ENCODE measurements at regions not wholly inside any gene's neighbourhood (a gene's known extent, or its start where the extent isn't known, plus 50 kb on each side); places are given as distances from the start of the nearest gene placed in this dataset.

DNA sequence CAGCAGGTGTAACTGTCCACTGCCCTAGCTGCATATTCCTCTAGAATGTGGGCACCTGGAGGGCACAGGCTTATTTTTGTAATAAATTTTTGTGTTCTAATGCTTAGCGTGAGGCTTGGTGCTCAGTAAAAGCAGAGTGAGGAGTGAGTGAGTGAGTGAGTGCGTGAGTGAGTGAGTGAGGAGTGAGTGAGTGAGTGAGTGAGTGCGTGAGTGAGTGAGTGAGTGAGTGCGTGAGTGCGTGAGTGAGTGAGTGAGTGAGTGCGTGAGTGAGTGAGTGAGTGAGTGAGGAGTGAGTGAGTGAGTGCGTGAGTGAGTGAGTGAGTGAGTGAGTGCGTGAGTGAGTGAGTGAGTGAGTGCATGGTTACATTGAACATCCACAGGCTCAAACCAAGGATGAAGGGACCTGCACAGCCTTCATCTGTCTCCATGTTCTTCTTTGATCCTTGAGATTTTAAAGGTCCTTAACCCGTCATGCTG, 371.5 kb downstream of the MED10 start:
- Histone ChIP-seq H3K4me2 (ENCODE audit: insufficient read depth, low read length) (no peak overlapping the region), H3K27me3 (ENCODE audit: insufficient read depth, low read length, poor library complexity) (no peaks in the 10 kb centered on the region), H4K20me1 (ENCODE audit: insufficient read depth, low read length) (no peaks in the 10 kb centered on the region), H3K9ac (ENCODE audit: low read depth, low read length) (no peak overlapping the region), H3K4me1 (ENCODE audit: insufficient read depth, low read length) (no peaks in the 10 kb centered on the region), H3K4me3 (ENCODE audit: low read depth in 1 of 2, low read length in 2 of 2) (no peak overlapping the region), H3K9me3 (ENCODE audit: insufficient read depth, low read length, severe bottlenecking) (no peaks in the 10 kb centered on the region), H2AFZ (ENCODE audit: low read depth, low read length) (no peak overlapping the region), H3K27ac (ENCODE audit: low read length) (no peak overlapping the region), H3K79me2 (ENCODE audit: insufficient read depth, low read length) (no peaks in the 10 kb centered on the region), H3K36me3 (ENCODE audit: insufficient read depth, low read length) (no peaks in the 10 kb centered on the region)
- ATAC-seq (ENCODE audit: insufficient read depth, low read depth) (no peak), DNase-seq (no peak)
- no peak for TF ChIP-seq EZH2 (IDR thresholded peaks at IDR 0.05; ENCODE audit: borderline replicate concordance, low read depth, low read length, severe bottlenecking)
- TF ChIP-seq, protein P1, sequence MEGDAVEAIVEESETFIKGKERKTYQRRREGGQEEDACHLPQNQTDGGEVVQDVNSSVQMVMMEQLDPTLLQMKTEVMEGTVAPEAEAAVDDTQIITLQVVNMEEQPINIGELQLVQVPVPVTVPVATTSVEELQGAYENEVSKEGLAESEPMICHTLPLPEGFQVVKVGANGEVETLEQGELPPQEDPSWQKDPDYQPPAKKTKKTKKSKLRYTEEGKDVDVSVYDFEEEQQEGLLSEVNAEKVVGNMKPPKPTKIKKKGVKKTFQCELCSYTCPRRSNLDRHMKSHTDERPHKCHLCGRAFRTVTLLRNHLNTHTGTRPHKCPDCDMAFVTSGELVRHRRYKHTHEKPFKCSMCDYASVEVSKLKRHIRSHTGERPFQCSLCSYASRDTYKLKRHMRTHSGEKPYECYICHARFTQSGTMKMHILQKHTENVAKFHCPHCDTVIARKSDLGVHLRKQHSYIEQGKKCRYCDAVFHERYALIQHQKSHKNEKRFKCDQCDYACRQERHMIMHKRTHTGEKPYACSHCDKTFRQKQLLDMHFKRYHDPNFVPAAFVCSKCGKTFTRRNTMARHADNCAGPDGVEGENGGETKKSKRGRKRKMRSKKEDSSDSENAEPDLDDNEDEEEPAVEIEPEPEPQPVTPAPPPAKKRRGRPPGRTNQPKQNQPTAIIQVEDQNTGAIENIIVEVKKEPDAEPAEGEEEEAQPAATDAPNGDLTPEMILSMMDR (IDR thresholded peaks at IDR 0.05; ENCODE audit: borderline replicate concordance, extremely low read depth, low read length, poor library complexity, severe bottlenecking) = no peak

DNA sequence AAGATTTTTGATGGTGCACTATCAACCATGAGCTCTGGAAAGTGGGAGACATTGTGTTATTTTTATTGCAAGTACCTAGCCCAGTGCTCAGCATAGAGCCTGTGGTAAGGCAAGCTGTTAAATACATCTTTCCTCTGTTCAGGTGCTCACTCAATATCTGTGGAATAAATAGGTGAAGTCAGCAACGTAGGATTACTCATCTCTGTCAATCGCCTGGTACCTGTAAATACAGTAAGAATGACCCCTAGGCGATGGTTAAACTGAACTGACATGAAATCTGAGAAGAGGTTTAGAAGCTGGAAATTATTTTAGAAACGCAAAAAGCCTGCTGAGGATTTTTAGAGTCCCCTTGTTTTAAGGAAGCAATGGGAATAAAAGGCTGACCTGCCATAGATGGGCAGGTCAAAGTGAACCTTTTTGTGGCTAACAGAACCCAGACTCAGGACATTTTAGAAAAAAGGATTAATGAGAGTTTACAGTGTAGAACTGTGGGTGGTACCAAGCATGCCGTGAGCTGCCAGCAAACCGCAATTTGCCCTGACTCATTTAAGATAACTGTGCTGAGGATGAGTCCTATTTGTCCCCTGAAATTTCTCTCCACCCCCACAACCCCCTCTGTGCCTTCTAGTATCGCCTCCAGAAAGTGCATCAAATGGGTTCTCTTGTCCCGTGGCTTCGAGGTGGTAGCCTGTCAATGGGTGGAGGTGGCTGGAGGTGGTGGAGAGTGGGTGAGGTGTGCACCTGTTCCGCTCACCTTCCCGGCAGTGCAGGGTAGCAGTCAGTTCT, 375.1 kb downstream of the MED10 start:
- no peaks in the 10 kb centered on the region for H3K79me2 ChIP-seq (ENCODE audit: insufficient read depth, low read length)
- no peak overlapping the region for H3K4me2 ChIP-seq (ENCODE audit: insufficient read depth, low read length)
- no peak overlapping the region for H3K9ac ChIP-seq (ENCODE audit: low read depth, low read length)
- no peak for ATAC-seq (ENCODE audit: insufficient read depth, low read depth)
- H4K20me1 ChIP-seq (ENCODE audit: insufficient read depth, low read length) = no peaks in the 10 kb centered on the region
- no peak overlapping the region for H3K27ac ChIP-seq (ENCODE audit: low read length)
- no peak for DNase-seq
- no peak for TF ChIP-seq EZH2 (IDR thresholded peaks at IDR 0.05; ENCODE audit: borderline replicate concordance, low read depth, low read length, severe bottlenecking)
- TF ChIP-seq, protein P1 (IDR thresholded peaks at IDR 0.05; ENCODE audit: borderline replicate concordance, extremely low read depth, low read length, poor library complexity, severe bottlenecking) = no peak
- no peaks in the 10 kb centered on the region for H3K36me3 ChIP-seq (ENCODE audit: insufficient read depth, low read length)
- H3K9me3 ChIP-seq (ENCODE audit: insufficient read depth, low read length, severe bottlenecking) = no peaks in the 10 kb centered on the region
- H3K27me3 ChIP-seq (ENCODE audit: insufficient read depth, low read length, poor library complexity) = no peaks in the 10 kb centered on the region
- no peak overlapping the region for H2AFZ ChIP-seq (ENCODE audit: low read depth, low read length)
- no peaks in the 10 kb centered on the region for H3K4me1 ChIP-seq (ENCODE audit: insufficient read depth, low read length)
- H3K4me3 ChIP-seq (ENCODE audit: low read depth in 1 of 2, low read length in 2 of 2) = no peak overlapping the region

DNA sequence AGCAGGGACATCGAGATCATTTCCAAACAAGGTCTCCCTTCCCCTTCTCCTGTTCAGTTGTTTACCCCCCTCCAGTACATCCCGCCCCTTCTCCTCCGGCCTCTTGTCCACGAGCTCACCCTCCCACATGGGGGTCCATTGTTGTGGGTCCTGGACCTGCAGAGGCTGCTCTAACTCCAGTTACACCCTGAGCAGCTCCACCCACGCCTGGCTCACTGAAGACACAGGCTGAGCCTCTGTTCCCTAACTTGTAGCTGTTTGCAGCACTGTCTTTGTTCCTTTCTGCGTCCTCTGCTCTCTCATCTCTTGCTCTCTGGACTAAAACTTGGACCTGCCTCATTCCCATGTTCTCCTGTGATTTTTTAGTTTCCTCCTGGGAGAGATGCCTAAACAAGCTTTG, 377.5 kb downstream of the MED10 start:
- ATAC-seq (ENCODE audit: insufficient read depth, low read depth) (no peak), DNase-seq (no peak)
- no peak overlapping the region for H3K9ac ChIP-seq (ENCODE audit: low read depth, low read length)
- H3K36me3 ChIP-seq (ENCODE audit: insufficient read depth, low read length) = no peaks in the 10 kb centered on the region
- H3K79me2 ChIP-seq (ENCODE audit: insufficient read depth, low read length) = no peaks in the 10 kb centered on the region
- no peak overlapping the region for H2AFZ ChIP-seq (ENCODE audit: low read depth, low read length)
- TF ChIP-seq EZH2 (IDR thresholded peaks at IDR 0.05; ENCODE audit: borderline replicate concordance, low read depth, low read length, severe bottlenecking) = no peak
- TF ChIP-seq, protein P1 (IDR thresholded peaks at IDR 0.05; ENCODE audit: borderline replicate concordance, extremely low read depth, low read length, poor library complexity, severe bottlenecking) = no peak
- no peaks in the 10 kb centered on the region for H3K4me1 ChIP-seq (ENCODE audit: insufficient read depth, low read length)
- no peak overlapping the region for H3K4me2 ChIP-seq (ENCODE audit: insufficient read depth, low read length)
- no peaks in the 10 kb centered on the region for H3K27me3 ChIP-seq (ENCODE audit: insufficient read depth, low read length, poor library complexity)
- no peaks in the 10 kb centered on the region for H4K20me1 ChIP-seq (ENCODE audit: insufficient read depth, low read length)
- no peak overlapping the region for H3K27ac ChIP-seq (ENCODE audit: low read length)
- H3K4me3 ChIP-seq (ENCODE audit: low read depth in 1 of 2, low read length in 2 of 2) = no peak overlapping the region
- no peaks in the 10 kb centered on the region for H3K9me3 ChIP-seq (ENCODE audit: insufficient read depth, low read length, severe bottlenecking)
